H1 (cell line): ENCODE measurements at regions not wholly inside any gene's neighbourhood (a gene's known extent, or its start where the extent isn't known, plus 50 kb on each side); places are given as distances from the start of the nearest gene placed in this dataset.
A peak's percentile ranks its signal among the peaks of the same experiment; 100 is the strongest.

Source experiments
- ASH2L ChIP-seq: fragments of 200-600, 300-600 bp; sonication (generic); IDR thresholded peaks from one replicate; pipeline ENCODE4 v1.7.1; 2017; ENCODE audit warnings: low read length
- ATF2 ChIP-seq: IDR thresholded peaks from 2 replicates; pipeline ENCODE4 v1.6.1; 2012; ENCODE audit warnings: low read length, inconsistent platforms
- CREB1 ChIP-seq: IDR thresholded peaks from 2 replicates; pipeline ENCODE4 v1.6.1; 2012; ENCODE audit warnings: inconsistent platforms
- CTBP2 ChIP-seq: IDR thresholded peaks from 2 replicates; pipeline ENCODE4 v1.7.0; 2011; ENCODE audit warnings: borderline replicate concordance, mild to moderate bottlenecking, moderate library complexity, mixed read lengths, low read length; ENCODE audit not compliant: insufficient read depth, insufficient read length
- FOSL1 ChIP-seq: IDR thresholded peaks from 2 replicates; pipeline ENCODE4 v1.6.1; 2011; ENCODE audit warnings: mild to moderate bottlenecking, low read depth, low read length, moderate library complexity; ENCODE audit not compliant: insufficient read depth
- GABPA ChIP-seq: IDR thresholded peaks from 2 replicates; pipeline ENCODE4 v1.6.1; 2011; ENCODE audit warnings: mild to moderate bottlenecking, low read length, moderate library complexity, borderline replicate concordance; ENCODE audit not compliant: insufficient read depth
- JUN ChIP-seq: IDR thresholded peaks from 2 replicates; pipeline ENCODE4 v1.6.1; 2011; ENCODE audit warnings: low read depth, mild to moderate bottlenecking, improper control_type of control experiment, low read length
- KDM5A ChIP-seq: fragments of 200-600 bp; IDR thresholded peaks from 2 replicates; pipeline ENCODE4 v1.7.1; 2012; ENCODE audit warnings: mild to moderate bottlenecking, low read length, inconsistent platforms, mixed read lengths
- MAFK ChIP-seq: IDR thresholded peaks from 2 replicates; pipeline ENCODE4 v1.6.1; 2012; ENCODE audit warnings: low read depth, mild to moderate bottlenecking, improper control_type of control experiment, low read length
- POLR2A ChIP-seq, 2 experiments: IDR thresholded peaks; 1 replicate in 1 of 2; 2 replicates in 1 of 2; pipeline ENCODE4 v1.6.1; 2011; ENCODE audit warnings: low read depth in 2 of 2, low read length in 2 of 2, mild to moderate bottlenecking in 2 of 2; ENCODE audit errors: control extremely low read depth in 1 of 2
- RBBP5 ChIP-seq: IDR thresholded peaks from 2 replicates; pipeline ENCODE4 v1.7.1; 2012; ENCODE audit warnings: low read depth, mild to moderate bottlenecking, inconsistent platforms, low read length, moderate library complexity, borderline replicate concordance
- RNF2 ChIP-seq: fragments of 200-900, 300-1000 bp; sonication (generic); IDR thresholded peaks from 2 replicates; pipeline ENCODE4 v1.7.1; 2016; ENCODE audit warnings: borderline replicate concordance, low read depth, mild to moderate bottlenecking, antibody characterized with exemption, low read length; ENCODE audit not compliant: poor library complexity, severe bottlenecking; ENCODE audit errors: missing control alignments
- SAP30 ChIP-seq: fragments of 300-600 bp; sonication (generic); IDR thresholded peaks from 2 replicates; pipeline ENCODE4 v1.7.1; 2012; ENCODE audit warnings: low read length, moderate library complexity, mild to moderate bottlenecking, inconsistent platforms; ENCODE audit not compliant: insufficient read depth, insufficient replicate concordance
- SIX5 ChIP-seq: IDR thresholded peaks from 2 replicates; pipeline ENCODE4 v1.6.1; 2011; ENCODE audit warnings: mild to moderate bottlenecking, low read depth, low read length
- SP4 ChIP-seq: IDR thresholded peaks from 2 replicates; pipeline ENCODE4 v1.6.1; 2012; ENCODE audit warnings: low read length, inconsistent platforms
- SUZ12 ChIP-seq: fragments of 200-600 bp; sonication (generic); IDR thresholded peaks from 2 replicates; pipeline ENCODE4 v1.6.1; 2012; ENCODE audit warnings: mild to moderate bottlenecking, inconsistent platforms, low read length, moderate library complexity, mixed read lengths
- TAF7 ChIP-seq: optimal IDR thresholded peaks from 2 replicates; pipeline ENCODE3; 2011; ENCODE audit warnings: low read depth, mild to moderate bottlenecking, inconsistent platforms, low read length, moderate library complexity, borderline replicate concordance
- TBP ChIP-seq: IDR thresholded peaks from 2 replicates; pipeline ENCODE4 v1.6.1; 2011; ENCODE audit warnings: low read depth, low read length, improper control_type of control experiment
- TCF12 ChIP-seq: IDR thresholded peaks from 2 replicates; pipeline ENCODE4 v1.6.1; 2011; ENCODE audit warnings: low read depth, mild to moderate bottlenecking, low read length
- USF2 ChIP-seq: IDR thresholded peaks from 2 replicates; pipeline ENCODE4 v1.6.1; 2011; ENCODE audit warnings: low read length, improper control_type of control experiment
- TF ChIP-seq, protein P1 (sequence below): IDR thresholded peaks from 2 replicates; pipeline ENCODE4 v1.6.1; 2012; ENCODE audit warnings: inconsistent platforms

DNA sequence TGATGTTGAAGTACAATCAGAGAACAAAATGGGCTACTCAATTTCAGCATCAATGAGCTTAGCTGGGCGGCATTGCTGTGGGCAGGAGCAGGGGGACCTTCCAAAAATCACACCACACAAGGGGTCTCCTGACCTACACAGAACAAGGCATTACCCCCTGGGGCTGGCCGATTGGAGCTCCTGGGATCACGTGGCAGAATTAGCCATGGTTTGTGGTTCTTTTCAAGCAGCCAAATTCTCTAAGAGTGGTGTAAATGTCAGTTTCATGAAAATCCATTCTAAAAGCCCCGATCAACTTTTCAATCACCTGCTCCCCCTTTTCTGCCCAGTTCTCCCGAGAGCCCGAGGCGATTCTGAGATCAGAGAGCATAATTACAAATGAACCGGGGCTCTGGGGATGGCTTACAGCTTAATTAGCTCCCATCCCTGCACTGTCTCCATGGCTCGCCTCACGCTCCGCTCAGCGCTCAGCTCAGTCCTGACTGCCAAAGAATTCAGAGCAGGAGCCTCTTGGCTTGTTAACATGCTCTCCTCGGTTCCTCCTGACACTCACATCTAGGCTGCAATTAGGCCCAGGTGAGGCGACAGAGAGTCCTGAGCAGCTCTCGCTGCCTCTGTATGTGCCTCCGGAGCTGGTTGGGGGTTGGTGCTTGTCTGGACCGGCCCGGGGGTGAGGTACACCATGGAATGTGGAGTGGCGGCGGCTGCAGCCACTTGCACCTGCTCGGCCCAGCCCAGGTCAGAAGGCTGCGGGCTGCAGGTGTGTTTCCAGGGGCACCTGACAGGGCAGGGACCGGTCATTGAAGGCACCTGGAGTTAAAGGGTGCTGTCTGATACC, 111.8 kb downstream of the WDR11 start (continued):
- TF ChIP-seq ATF2 (no peak), POLR2A (IDR thresholded peaks at IDR 0.05; ENCODE audit: control extremely low read depth in 1 of 2, low read depth in 2 of 2, low read length in 2 of 2) (no peak), RNF2 (no peak), KDM5A (no peak), TAF7 (no peak), FOSL1 (no peak), CREB1 (no peak), SP4 (no peak), USF2 (no peak), JUN (no peak), SIX5 (no peak), RBBP5 (no peak), TCF12 (no peak), SAP30 (no peak), TBP (peak; percentile 31; the same call in 1 of the 2 replicates), GABPA (no peak), MAFK (no peak), ASH2L (peak; percentile 44), SUZ12 (no peak), CTBP2 (no peak)
- TF ChIP-seq, protein P1, sequence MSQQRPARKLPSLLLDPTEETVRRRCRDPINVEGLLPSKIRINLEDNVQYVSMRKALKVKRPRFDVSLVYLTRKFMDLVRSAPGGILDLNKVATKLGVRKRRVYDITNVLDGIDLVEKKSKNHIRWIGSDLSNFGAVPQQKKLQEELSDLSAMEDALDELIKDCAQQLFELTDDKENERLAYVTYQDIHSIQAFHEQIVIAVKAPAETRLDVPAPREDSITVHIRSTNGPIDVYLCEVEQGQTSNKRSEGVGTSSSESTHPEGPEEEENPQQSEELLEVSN, result no peak
